HuH-7 (cell line): ENCODE measurements at regions not wholly inside any gene's neighbourhood (a gene's known extent, or its start where the extent isn't known, plus 50 kb on each side); places are given as distances from the start of the nearest gene placed in this dataset.

Experiments
- DNase-seq: peaks from one replicate; pipeline ENCODE4 v3.0.0; 2011; ENCODE audit warnings: low spot score

- DNase-seq: no peak
Measured at GRCh38 chr12:124630791-124631313, 63.4 kb upstream of the NCOR2 start.

- DNase-seq: no peak
Measured at GRCh38 chr12:124629789-124630480, 62.5 kb upstream of the NCOR2 start.

GRCh38 chr12:124629117-124629516, 61.7 kb upstream of the NCOR2 start:
- no peak for DNase-seq

- no peak for DNase-seq
Measured at GRCh38 chr12:124627956-124628355, 60.5 kb upstream of the NCOR2 start.

- DNase-seq: no peak
Measured at GRCh38 chr12:124626971-124627411, 59.6 kb upstream of the NCOR2 start.

- DNase-seq: peak; percentile 21
Measured at GRCh38 chr12:124625867-124626675, 58.7 kb upstream of the NCOR2 start.

GRCh38 chr12:124624823-124625222, 57.4 kb upstream of the NCOR2 start:
- DNase-seq: no peak

GRCh38 chr12:124623344-124624035, 56.1 kb upstream of the NCOR2 start:
- DNase-seq: no peak

- no peak for DNase-seq
Measured at GRCh38 chr12:124622764-124623163, 55.4 kb upstream of the NCOR2 start.

- DNase-seq: no peak
Measured at GRCh38 chr12:124622331-124622730, 54.9 kb upstream of the NCOR2 start.

- no peak for DNase-seq
Measured at GRCh38 chr12:124621296-124621660, 53.9 kb upstream of the NCOR2 start.

- no peak for DNase-seq
Measured at GRCh38 chr12:124620606-124621295, 53.3 kb upstream of the NCOR2 start.

- DNase-seq: no peak
Measured at GRCh38 chr12:124618291-124618902, 51.0 kb upstream of the NCOR2 start.

- no peak for DNase-seq
Measured at GRCh38 chr12:124617615-124618014, 50.2 kb upstream of the NCOR2 start.
